ENCODE measurements at regions not wholly inside any gene's neighbourhood (a gene's known extent, or its start where the extent isn't known, plus 50 kb on each side); places are given as distances from the start of the nearest gene placed in this dataset.
"Not testable (repeated sequence)": the region's sequence is repeated elsewhere in the genome, so short reads cannot be mapped to it uniquely, and the experiment has no call there.

DNA sequence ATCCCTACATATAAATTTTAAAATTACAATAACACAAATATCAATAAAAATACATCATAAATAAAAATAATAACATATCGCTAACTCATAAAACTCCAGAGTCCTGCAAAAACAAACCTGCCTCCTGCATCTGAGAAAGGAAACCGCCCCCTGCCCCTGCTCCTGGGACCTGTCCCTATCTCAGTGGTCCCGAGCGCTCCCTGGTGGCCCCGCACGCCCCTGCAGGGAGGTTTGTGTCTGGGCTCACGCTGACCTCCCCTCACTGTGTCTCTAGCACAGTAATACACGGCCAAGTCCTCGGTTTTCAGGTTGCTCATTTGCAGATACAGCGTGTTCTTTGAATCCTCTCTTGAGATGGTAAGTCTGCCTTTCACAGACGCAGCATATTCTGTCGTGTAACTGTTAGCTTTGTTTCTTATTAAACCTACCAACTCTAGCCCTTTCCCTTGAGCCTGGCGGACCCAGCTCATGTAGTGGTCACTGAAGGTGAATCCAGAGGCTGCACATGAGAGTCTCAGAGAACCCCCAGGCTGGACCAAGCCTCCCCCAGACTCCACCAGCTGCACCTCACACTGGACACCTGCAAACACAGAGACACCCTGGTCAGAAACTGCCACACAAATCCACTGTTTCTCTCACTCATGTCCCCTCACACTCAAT lies 554.1 kb downstream of the GOLGA6L6 start:
- DNase-seq: peak; percentile 25

DNA sequence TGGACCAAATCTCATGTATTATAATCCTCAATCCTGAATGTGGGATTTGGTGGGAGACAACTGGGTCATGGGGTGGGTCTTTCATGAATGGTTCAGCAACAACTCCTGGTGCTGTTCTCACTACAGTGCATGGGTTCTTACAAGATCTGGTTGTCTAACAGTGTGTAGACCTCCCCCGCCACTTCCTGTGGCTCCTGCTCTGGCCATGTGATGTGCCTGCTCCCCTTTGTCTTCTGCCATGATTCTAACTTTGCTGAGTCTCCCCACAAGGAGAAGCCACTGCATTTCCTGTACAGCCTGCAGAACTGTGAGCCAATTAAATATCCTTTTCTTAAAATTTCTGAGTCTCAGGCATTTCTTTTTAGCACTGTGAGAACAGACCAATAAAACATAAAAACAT lies 557.5 kb downstream of the GOLGA6L6 start:
- DNase-seq: no peak

DNA sequence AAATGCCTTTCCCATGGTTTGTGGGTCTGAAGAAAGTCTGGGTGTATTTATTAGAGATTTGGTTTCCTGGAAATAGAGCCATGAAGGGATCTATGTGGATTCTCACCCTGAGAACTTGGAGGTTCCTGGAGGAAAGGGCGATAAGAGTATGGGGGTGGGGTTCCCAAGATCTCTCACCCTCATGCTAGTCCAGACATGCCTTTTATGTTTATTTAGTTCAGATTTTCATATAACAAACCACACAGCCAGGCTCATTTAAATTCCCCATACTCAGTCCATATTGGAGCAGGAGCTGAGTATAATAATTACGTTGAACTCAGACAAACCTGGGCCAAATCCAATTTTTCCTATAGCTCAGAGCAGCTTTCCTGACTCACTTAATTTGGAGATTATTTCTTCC lies 566.6 kb downstream of the GOLGA6L6 start:
- no peak for DNase-seq

DNA sequence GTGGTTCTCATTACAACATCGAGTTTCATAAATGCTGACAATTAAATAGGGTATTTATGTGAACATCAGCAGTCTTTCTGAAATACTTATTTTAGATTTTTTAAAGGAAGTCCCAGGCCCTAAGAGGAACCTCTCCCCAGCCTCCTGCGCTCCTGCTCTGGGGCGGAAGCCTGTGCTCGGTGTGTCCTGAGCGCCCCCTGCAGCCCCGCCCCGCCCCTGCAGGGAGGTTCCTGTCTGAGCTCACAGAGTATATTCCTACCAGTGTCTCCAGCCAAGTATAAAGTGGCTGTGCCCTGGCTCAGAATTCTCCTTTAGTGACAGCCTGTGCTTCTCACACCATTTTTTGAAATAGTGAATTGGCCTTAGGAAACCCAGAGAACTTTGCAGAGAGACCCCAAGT lies 567.9 kb downstream of the GOLGA6L6 start:
- peak; percentile 3 for DNase-seq

DNA sequence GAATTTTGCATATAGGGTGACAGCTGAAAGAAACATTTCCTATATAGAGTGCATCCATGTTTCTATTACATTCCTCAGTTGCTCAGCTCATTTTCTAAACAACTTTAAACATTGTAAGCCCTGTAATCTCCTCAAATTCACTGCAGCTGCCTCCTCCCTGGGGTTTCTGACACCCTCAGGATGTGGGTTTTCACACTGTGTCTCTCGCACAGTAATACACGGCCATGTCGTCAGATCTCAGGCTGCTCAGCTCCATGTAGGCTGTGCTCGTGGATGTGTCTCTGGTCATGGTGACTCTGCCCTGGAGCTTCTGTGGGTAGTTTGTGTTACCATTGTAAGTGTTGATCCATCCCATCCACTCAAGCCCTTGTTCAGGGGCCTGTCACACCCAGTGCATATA lies 569.0 kb downstream of the GOLGA6L6 start:
- not testable (repeated sequence) for DNase-seq

DNA sequence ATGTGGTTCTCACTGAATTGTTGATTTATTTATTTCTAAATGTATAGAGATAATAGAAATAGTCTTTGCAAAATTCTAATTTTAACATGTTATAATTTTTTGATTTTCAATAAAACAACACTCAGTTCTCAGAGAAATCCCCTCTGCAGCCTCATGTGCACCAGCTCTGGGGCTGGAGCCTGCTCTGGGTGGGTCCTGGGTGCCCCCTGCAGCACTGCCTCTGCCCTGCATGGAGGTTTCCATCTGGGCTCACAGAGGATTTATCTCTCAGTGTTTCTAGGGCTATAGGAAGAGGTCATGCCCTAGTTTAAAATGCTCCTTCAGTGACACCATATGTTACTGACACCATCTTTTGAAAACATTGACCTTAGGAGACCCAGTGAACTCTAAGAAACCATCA lies 576.0 kb downstream of the GOLGA6L6 start:
- not testable (repeated sequence) for DNase-seq

DNA sequence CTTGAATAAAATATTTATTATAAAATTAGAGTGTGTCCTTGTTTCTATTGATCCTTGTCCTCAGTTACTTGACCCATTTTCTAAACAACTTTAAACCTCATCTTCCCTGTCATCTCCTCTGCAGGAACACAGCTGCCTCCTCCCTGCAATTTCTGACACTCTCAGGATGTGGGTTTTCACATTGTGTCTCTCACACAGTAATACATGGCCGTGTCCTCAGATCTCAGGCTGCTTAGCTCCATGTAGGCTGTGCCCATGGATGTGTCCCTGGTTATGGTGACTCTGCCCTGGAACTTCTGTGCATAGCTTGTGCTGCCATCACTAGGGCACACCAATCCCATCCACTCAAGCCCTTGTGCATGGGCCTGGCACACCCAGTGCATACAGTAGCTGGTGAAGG lies 577.1 kb downstream of the GOLGA6L6 start:
- DNase-seq: not testable (repeated sequence)

DNA sequence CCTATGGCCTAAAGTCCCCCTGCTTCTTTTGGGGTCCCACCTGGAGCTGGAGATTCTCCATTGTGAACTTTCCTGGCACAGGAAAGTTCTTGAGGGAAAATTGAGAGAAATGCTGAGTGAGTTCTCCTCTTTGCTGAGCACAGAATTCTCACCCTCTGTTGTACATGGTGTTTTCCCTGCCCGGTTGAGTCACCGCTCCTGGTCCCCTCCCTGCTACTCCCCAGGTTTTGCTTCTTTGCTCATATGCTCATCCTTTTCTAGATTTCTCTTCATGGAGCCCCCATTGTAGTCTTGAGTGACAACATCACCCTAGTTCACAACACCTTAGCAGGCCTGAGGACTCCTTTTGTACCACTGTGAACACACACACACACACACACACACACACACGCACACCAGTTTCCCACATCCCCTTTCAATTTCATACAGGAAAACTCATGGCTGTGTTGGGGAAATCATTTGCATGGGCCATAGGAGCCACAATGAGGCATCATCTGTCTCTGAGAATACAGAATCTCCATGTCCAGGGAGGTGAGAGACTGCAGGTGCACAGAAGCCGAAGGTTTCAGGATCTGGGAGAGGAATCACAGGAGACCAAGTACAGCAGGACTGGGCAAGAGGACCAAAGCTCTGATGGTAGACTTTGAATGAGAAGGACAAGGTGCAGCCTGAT lies 585.3 kb downstream of the GOLGA6L6 start:
- DNase-seq: no peak

DNA sequence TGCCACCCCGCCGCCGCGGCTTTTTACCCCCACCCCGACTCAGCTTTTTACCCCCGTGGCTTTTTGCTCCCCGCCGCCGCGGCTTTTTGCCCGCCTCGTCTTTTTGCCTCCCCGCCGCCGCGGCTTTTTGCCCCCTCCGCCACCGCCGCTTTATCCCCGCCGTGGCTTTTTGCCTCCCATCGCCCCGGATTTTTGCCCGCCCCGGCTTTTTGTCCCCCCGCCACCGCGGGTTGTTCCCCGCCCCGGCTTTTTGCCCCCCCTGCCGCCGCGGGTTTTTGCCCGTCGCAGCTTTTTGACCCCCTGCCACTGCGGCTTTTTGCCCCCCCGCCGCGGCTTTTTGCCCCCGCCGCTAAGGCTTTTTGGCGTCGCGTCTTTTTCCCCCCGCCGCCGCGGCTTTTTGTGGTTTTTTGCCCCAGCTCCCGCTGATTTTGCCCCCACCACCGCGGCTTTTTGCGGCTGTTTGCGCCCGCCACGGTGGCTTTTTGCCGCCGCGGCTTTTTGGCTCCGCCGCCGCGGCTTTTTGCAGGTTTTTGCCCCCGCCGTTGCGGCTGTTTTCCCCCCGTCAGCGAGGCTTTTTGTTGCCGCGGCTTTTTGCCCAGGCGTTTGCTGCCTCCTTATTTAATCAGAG lies 597.2 kb downstream of the GOLGA6L6 start:
- no peak for DNase-seq

DNA sequence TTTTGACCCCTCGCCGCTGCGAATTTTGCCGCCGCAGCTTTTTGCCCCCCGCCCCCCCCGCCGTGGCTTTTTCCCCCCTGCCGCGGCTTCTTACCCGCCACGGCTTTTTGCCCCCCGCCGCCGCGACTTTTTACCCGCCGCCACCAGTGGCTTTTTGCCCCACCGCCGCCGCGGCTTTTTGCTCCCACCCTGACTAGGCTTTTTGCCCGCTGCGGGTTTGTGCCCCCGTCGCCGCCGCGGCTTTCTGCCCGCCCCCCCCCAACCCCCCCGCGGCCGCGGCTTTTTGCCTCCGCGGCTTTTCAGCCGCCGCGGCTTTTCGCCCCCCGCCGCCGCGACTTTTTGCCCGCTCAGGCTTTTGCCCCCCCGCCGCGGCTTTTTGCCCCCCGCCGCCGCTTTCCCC lies 598.1 kb downstream of the GOLGA6L6 start:
- DNase-seq: no peak

DNA sequence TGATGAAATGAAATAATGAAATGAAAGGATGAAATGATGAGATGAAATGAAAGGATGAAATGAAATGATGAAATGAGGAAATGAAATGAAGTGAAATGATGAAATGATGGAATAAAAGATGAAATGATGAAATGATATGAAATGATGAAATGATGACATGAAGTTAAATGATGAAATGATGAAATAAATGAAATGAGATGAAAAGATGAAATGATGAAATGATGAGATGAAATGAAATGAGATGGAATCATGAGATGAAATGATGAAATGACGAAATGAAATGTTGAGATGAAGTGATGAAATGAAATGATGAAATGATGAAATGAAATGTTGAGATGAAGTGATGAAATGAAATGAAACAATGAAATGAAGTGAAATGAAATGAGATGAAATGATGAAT lies 638.3 kb downstream of the GOLGA6L6 start:
- not testable (repeated sequence) for DNase-seq

DNA sequence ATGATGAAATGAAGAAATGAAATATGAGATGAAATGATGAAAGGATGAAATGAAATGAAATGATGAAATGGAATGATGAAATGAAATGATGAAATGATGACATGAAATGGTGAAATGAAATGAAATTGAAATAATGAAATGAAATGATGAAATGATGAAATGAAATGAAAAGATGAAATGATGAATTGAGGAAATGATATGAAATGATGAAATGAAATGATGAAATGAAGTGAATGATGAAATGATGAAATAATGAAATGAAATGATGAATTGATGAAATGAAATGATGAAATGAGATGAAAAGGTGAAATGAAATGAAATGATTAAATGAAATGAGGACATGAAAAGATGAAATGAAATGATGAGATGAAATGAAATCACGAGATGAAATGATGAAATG lies 639.2 kb downstream of the GOLGA6L6 start:
- not testable (repeated sequence) for DNase-seq

DNA sequence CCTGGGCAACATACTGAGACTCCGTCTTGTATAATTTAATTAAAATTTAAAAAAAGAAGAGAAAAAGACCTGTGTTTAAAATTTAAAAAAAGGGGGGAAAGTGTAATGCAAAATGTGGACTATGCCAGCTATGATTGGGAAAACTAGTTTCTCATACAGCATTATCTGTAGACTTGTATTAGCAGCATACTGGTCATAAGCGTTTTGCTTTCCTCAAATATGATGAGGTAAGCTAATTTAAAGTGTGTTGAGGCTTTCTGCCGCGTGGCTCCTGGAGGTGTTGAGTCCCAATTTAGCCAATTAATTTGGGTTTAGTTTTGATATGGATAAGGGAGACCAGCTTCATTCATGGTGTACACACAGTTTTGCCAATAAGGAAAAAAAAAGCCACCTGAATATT lies 640.2 kb downstream of the GOLGA6L6 start:
- DNase-seq: not testable (repeated sequence)

DNA sequence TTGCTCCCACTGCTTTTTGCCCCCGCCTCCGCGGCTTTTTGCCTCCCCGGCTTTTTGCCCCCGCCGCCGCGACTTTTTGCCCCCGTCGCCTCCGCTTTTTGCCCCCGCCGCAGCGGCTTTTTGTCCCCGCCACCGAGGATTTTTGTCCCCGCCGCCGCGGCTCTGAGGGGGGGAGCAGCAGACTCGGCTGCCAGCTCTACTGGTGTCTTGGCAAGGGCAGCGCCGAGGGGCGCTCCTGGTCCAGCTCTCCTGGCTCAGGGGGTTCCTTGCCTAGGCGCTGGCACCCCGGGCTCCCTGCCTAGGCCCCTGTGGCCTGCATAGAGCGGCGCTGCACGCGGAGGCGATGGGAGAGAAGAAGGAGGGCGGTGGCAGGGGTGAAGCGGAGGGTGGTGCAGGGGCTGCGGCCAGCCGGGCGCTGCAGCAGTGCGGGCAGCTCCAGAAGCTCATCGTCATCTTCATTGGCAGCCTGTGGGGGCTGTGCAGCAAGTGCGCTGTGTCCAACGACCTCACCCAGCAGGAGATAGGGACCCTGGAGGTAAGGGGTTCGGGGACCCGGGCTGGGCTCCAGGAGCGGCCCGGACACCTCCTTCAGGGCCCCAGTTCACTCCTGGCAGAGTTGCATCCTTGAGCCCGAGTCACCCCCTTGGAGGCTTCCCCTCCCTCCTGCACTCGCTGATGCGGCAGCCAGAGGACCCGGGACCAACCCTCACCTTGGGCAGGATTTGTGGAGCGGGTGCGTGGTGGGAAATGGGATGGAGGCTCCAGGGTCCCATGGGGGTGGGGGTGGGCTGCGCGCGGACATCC lies 642.4 kb downstream of the GOLGA6L6 start:
- DNase-seq: no peak

DNA sequence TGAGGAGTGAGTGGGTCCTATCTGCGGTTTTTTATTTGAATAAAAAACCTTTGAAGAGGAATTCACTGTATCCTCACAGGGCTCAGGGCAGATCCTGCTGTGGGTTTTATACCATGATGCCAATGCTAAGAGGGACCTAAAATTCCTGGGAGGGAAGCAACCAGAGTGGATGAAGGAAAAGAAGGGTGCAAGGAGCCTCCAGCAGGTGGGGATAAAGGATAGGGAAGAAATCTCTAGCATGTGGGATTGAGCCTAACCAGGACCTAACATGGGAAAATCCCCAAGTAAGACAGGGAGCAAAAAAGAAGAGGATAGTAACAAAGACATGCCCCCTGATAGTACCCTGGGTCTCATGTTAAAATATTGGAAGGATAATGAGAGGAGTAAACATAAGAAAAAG lies 652.8 kb downstream of the GOLGA6L6 start:
- DNase-seq: not testable (repeated sequence)

DNA sequence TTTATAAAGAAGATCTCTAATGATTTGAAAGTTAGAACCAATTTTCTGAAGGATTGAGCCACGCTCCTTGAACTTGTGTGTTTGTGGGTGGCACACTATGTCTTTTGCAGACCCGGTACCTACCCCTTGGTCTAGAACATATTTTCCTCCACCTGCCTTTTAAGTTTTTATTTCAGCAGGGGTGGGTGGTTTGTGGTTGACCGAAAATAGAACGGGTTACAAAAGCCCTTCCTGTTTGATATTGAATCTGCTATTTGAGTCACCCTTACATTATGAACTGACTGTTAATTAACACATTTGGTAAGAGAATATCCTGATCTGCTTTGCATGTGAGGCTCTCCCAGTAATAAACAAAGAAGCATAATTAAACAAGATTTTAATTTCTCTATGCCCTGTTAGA lies 697.5 kb downstream of the GOLGA6L6 start:
- DNase-seq: not testable (repeated sequence)
